Keratinocyte (primary cell): ENCODE measurements at regions not wholly inside any gene's neighbourhood (a gene's known extent, or its start where the extent isn't known, plus 50 kb on each side); places are given as distances from the start of the nearest gene placed in this dataset.
"Not testable (repeated sequence)": the region's sequence is repeated elsewhere in the genome, so short reads cannot be mapped to it uniquely, and the experiment has no call there.

ENCODE experiments used
- CTCF ChIP-seq, 3 experiments: IDR thresholded peaks in 1 of 3; conservative IDR thresholded peaks in 1 of 3; optimal IDR thresholded peaks in 1 of 3; 2 replicates in 2 of 3; 3 replicates in 1 of 3; pipeline versions ENCODE3 to v1.5.1; 2011; ENCODE audit warnings: low read length in 3 of 3, mild to moderate bottlenecking in 3 of 3, moderate library complexity in 2 of 3, control low read depth in 1 of 3, inconsistent platforms in 1 of 3; ENCODE audit not compliant: insufficient read depth in 2 of 3; ENCODE audit errors: extremely low read depth in 1 of 3
- EZH2 ChIP-seq: IDR thresholded peaks from one replicate; pipeline ENCODE4 v1.6.1; 2012; ENCODE audit warnings: inconsistent platforms, mild to moderate bottlenecking, low read length, moderate library complexity

DNA sequence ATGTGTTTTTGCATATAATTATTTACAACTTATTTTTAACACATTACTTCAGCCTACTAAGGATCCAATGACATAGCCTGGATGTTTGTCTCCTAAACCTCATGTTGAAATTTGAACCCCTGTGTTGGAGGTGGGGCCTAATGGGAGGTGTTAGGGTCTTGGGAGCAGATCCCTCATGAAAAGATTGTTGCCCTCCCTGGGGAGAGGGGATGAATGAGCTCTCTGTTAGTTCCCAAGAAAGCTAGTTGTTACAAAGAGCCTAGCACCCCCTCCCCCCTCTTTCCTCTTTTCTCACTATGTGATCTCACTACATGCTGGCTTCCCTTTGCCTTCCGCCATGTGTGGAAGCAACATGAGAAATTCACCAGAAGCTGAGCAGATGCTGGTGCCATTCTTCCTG is 196.1 kb downstream of the SPATA31A1 start:
- TF ChIP-seq CTCF (optimal IDR thresholded peaks at IDR 0.05 in 1 of 3, IDR thresholded peaks at IDR 0.05 in 1 of 3, conservative IDR thresholded peaks at IDR 0.05 in 1 of 3; ENCODE audit: extremely low read depth in 1 of 3, insufficient read depth in 2 of 3, low read length in 3 of 3); EZH2: not testable (repeated sequence)
